EH (cell line): ENCODE measurements at regions not wholly inside any gene's neighbourhood (a gene's known extent, or its start where the extent isn't known, plus 50 kb on each side); places are given as distances from the start of the nearest gene placed in this dataset.

Source experiments
- DNase-seq: peaks from one replicate; pipeline ENCODE4 v3.0.0-alpha.2; 2015; ENCODE audit warnings: low read depth

GRCh38 chr17:5785867-5786509 lies 201.7 kb upstream of the NLRP1 start:
- DNase-seq, result peak; percentile 77

GRCh38 chr17:5786510-5786875 lies 202.2 kb upstream of the NLRP1 start:
- no peak for DNase-seq

DNA sequence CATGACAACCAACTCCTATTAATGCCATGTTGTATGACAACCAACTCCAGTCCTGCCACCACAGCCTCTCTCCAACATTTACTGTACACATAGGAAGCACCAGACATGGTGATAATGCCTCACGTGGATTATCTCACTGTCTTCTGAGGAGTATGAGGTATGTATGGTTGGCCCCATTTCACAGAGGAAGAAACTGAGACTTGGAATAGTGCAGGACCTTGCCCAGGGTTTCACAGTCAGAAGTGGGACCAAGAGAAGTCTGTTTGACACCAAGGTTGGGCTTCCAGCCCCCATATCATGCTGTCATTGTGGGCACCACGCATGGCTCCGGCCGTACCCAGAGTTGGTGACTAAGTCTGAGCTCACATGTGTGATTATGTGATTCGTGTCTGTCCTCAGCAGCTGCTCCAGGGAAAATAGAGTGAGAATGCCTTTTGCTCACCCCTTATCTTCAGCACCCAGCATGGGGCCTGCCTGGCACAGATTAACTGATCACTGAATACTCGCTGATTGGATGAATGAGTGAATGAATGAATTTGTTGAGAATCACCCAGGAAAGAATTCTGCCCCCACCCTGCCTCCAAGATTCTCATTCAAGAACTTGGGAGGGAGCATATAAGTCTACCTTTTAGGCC lies 204.1 kb upstream of the NLRP1 start:
- peak; percentile 75 for DNase-seq

DNA sequence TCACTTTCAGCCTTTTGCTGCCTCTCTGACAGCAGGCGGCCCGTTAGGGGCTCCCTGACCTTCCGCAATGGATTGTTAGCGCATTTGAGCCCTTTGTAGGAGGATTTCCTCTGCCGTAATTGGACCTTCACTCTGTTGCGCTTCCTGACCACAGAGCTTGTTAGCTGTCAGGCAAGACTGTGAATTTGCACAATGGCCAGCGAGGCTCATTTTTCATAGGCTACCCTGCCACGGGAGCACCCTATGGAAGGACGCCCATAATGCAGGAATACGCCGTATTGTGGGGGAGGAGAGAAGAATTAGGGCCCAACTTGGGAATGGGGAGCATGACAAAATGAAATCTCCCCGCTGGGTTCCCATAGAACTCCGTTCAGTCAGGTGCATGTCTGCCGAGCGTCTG lies 205.2 kb upstream of the NLRP1 start:
- DNase-seq, result no peak

DNA sequence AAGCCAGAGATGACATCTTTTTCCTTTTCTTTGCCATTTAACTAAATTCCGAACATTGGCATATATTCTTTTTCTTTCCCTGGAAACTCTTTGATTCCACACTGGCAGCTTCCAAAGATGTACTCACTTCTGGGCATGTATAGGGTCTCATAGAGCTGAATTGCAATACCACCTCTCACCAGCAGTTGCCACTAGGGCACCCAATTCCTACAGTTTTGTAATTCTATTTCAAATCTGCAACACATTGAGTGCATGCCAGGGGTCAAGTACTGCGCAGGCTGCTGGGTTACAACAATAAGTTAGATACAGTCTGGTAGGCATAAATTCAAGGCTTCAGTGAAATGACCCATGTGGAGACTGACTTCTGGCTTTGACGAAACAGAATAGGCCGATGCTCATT lies 208.8 kb upstream of the NLRP1 start:
- no peak for DNase-seq

- DNase-seq, result no peak
Measured at GRCh38 chr17:5793899-5794298, 209.6 kb upstream of the NLRP1 start.

- no peak for DNase-seq
Measured at GRCh38 chr17:5794385-5794784, 210.1 kb upstream of the NLRP1 start.

DNA sequence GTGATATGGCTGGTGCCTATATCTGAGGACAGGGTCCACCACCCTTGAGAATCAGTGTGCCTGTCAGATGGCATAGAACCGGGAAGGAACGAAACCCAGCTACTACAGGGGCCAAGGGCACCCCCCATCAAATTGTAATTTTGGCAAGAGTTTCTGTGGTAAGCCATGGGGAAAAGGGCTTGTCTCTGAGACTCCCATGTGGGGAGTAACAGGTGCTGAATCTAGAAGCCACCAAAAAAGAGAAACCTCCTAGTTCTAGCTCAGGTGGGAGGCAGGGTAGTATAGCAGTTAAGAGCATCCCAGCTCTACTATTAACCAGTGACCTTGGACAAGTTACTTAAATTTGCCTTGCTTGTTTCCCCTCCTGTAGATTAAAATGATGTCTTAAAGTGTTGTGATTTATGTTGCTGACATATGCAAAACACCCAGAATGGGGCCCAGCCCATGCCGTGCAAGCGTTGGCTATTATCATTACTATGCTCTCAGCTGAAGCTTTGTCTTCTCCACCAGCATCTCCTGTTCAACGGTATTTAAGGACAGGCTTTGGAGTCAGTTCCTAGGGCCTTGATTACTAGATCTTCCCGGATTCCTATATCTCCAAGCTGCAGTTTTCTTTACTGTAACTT lies 210.7 kb upstream of the NLRP1 start:
- no peak for DNase-seq

GRCh38 chr17:5797447-5798050 lies 213.2 kb upstream of the NLRP1 start:
- no peak for DNase-seq

- DNase-seq, result peak; percentile 57
Measured at GRCh38 chr17:5798094-5798493, 213.8 kb upstream of the NLRP1 start.

- peak; percentile 29 for DNase-seq
Measured at GRCh38 chr17:5800131-5800530, 215.8 kb upstream of the NLRP1 start.

DNA sequence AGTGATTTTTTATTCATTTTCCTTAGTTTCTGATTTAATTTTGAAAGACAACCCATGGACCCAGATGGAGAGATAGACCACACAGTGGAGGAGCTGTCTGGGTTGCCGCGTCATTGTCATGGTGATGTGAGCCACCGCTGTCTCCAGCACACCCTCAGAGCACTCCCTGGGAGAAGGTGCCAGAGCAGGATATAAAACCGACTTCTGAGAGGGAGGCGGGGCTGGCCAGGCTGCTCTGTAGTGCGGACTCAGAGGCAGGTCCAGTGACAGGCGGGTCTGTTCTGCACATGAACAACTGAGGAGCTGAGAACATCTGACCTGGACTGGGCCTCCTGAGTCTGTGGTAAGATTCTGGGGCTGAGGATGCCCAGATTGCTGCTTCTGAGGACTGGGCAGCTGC lies 216.3 kb upstream of the NLRP1 start:
- peak; percentile 58 for DNase-seq

DNA sequence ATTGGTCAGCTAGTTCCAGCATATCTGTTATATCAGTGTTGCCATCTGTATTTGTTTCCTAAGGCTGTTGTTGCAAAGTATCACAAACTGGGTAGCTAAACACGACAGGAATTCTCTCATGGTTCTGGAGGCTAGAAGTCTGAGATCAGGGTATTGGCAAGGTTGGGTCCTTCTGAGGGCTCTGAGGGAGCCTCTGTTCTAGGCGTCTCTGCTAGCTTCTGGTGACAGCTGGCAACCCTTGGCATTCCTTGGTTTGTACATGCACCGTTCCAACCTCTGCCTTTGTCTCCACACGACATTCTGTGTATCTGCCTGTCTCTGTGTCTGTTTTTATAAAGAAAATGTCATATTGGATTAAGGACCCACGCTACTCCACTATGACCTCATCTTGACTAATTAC lies 219.9 kb upstream of the NLRP1 start:
- DNase-seq, result no peak

- no peak for DNase-seq
Measured at GRCh38 chr17:5809056-5809455, 224.7 kb upstream of the NLRP1 start.

GRCh38 chr17:5809580-5810188 lies 225.4 kb upstream of the NLRP1 start:
- DNase-seq, result no peak

DNA sequence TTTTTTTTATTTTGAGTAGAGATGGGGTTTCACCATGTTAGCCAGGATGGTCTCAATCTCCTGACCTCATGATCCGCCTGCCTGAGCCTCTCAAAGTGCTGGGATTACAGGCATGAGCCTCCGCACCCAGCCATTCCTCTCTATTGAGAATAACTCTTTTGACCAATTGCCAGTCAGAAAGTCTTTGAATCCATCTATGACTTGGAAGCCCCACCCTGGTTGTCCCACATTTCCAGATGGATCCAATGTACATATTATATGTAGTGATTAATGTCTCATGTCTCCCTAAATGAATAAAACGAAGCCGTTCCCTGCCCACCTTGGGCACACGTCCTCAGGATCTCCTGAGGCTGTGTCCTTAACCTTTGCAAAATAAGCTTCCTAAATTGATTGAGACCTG lies 228.3 kb upstream of the NLRP1 start:
- no peak for DNase-seq

DNA sequence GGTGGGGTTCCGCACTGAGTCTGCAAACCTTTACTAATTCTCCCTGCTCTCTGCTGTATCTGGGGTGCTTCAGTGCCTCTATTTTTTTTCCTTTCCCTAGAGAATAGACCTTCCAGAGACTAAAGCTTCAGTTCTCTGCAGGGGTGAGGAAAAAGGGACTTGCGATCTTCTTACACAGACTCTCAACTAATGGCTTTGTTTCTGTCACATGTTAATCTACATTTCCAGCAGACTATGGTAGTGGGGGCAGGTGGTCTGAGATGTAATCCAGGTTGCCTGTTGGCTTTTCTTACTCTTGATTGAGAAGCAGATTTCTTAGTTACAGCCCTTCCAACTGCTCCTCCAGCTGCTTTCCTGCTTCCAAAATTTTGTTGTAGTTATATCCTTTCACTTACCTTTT lies 229.0 kb upstream of the NLRP1 start:
- DNase-seq, result no peak

DNA sequence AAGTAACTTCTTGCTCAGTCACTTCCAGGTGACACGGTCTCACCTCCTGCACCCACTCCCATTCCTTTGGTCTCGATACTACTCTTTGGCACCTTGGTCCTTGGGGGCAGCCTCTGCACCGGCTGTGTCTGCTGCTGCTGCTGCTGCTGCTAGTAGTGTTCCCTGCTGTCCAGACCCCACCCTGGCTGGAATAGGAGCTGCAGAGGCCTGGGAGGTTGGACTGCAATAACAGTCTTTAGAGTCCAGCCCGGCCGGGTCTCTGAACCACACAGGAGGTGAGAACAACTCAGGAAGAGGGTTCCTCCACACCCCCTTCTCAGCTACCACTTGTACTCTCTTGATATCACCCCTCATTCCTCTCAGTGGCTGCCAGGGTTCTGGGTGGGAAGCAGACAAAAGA lies 231.1 kb upstream of the NLRP1 start:
- no peak for DNase-seq

- no peak for DNase-seq
Measured at GRCh38 chr17:5816491-5817070, 232.3 kb upstream of the NLRP1 start.

DNA sequence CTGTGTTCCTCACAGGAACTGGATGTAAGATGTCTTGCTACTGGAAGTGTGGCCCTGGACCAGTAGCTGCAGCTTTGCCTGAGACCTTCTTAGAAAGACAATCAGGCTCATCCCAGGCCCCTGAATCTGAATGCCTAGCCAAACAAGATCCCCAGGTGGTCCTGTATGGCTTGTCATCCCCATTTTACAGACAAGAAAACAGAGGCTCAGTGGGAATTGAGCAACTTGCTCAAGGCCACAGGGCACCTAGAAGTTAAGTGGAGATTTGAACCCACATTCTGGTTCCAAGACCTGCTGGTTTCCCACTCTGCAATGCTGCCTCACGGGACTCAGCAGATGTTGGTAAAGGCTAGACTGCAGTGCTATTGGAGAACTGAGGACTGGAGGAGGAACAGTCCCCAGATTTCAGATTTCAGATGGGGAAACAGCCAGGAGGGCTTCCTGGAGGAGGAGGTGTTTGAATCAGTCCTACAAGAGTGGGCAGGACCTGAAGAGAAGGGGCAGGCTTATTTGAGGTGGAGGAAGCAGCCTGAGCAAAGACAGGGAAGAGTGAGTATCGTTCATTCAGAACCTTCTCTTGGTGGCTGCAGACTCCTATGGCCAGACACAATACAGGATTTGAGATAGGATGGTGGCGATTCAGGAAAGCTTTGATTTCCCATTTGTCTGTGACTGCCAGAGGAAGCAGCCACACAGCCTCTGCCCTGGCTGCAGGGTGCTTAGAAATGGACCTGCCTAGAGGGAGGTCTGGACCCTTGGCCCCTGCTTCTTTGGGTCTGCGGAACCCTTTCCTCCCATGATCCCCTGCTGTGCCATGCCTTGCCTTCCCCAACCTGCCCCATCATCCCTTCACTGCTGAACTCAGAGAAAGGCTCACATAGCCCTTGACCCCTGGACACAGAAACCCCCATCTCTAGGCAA lies 233.4 kb upstream of the NLRP1 start:
- no peak for DNase-seq

- DNase-seq, result peak; percentile 22
Measured at GRCh38 chr17:5819396-5819795, 235.1 kb upstream of the NLRP1 start.
